SU-DHL-6 (cell line): ENCODE measurements at regions not wholly inside any gene's neighbourhood (a gene's known extent, or its start where the extent isn't known, plus 50 kb on each side); places are given as distances from the start of the nearest gene placed in this dataset.

Experiments
- H2AFZ ChIP-seq: fragments of 200-600 bp; sonication (generic); 2 replicates; pipeline ENCODE4 v1.6.1; 2014; ENCODE audit warnings: low read depth, mild to moderate bottlenecking, moderate library complexity, mixed read lengths, antibody characterized with exemption, low read length; ENCODE audit not compliant: severe bottlenecking
- H3F3A ChIP-seq: fragments of 200-600 bp; shearing (Covaris generic); 2 replicates; pipeline ENCODE4 v1.6.0; 2016; ENCODE audit warnings: antibody characterized with exemption, mild to moderate bottlenecking; ENCODE audit not compliant: insufficient read depth
- H3K27ac ChIP-seq: fragments of 200-600 bp; sonication (generic); 2 replicates; pipeline ENCODE4 v1.5.1; 2016; ENCODE audit warnings: low read depth, mild to moderate bottlenecking, low read length, moderate library complexity, mixed read lengths
- H3K27me3 ChIP-seq: fragments of 200-600 bp; sonication (generic), shearing (Covaris generic); 2 replicates; pipeline ENCODE4 v1.6.0; 2014; ENCODE audit warnings: mild to moderate bottlenecking, low read length
- H3K36me3 ChIP-seq: fragments of 200-600 bp; sonication (generic); 2 replicates; pipeline ENCODE4 v1.6.1; 2014; ENCODE audit warnings: mild to moderate bottlenecking, low read length, mixed read lengths
- H3K4me2 ChIP-seq: fragments of 300-600, 200-600 bp; shearing (Covaris generic), sonication (generic); 2 replicates; pipeline ENCODE4 v1.6.0; 2014; ENCODE audit warnings: low read length, low read depth, mild to moderate bottlenecking; ENCODE audit not compliant: poor library complexity, severe bottlenecking
- H3K4me3 ChIP-seq: fragments of 200-600 bp; sonication (generic); 2 replicates; pipeline ENCODE4 v1.5.1; 2014; ENCODE audit warnings: antibody characterized with exemption, low read length, mild to moderate bottlenecking, mixed read lengths; ENCODE audit not compliant: insufficient read depth, poor library complexity, severe bottlenecking
- H3K79me2 ChIP-seq: fragments of 200-600 bp; sonication (generic); 2 replicates; pipeline ENCODE4 v1.6.1; 2014; ENCODE audit warnings: mild to moderate bottlenecking, low read length, moderate library complexity; ENCODE audit not compliant: insufficient read depth
- H3K9ac ChIP-seq: fragments of 200-600 bp; sonication (generic); 2 replicates; pipeline ENCODE4 v1.7.0; 2014; ENCODE audit warnings: mild to moderate bottlenecking, low read length
- H3K9me2 ChIP-seq: fragments of 200-600 bp; sonication (generic); replicated peaks from 2 replicates; pipeline ENCODE4 v1.6.1; 2014; ENCODE audit warnings: low read length; ENCODE audit not compliant: insufficient read depth
- H3K9me3 ChIP-seq: fragments of 200-600 bp; sonication (generic); 2 replicates; pipeline ENCODE4 v1.6.1; 2014; ENCODE audit warnings: low read length, mixed read lengths; ENCODE audit not compliant: insufficient read depth
- H4K20me1 ChIP-seq: fragments of 200-600 bp; sonication (generic); 2 replicates; pipeline ENCODE4 v1.6.1; 2014; ENCODE audit warnings: low read depth, mild to moderate bottlenecking, antibody characterized with exemption, low read length, moderate library complexity, mixed read lengths
- CTCF ChIP-seq: fragments of 200-600 bp; sonication (generic); IDR thresholded peaks from one replicate; pipeline ENCODE4 v1.5.1; 2017; ENCODE audit warnings: antibody characterized with exemption, mild to moderate bottlenecking, low read length, moderate library complexity; ENCODE audit not compliant: insufficient read depth, poor library complexity, severe bottlenecking
- EZH2phosphoT487 ChIP-seq: fragments of 200-600 bp; sonication (generic), shearing (Covaris generic); conservative IDR thresholded peaks from 2 replicates; pipeline ENCODE4 v1.6.1; 2018; ENCODE audit warnings: mild to moderate bottlenecking, antibody characterized with exemption, low read length, moderate library complexity, mixed read lengths

DNA sequence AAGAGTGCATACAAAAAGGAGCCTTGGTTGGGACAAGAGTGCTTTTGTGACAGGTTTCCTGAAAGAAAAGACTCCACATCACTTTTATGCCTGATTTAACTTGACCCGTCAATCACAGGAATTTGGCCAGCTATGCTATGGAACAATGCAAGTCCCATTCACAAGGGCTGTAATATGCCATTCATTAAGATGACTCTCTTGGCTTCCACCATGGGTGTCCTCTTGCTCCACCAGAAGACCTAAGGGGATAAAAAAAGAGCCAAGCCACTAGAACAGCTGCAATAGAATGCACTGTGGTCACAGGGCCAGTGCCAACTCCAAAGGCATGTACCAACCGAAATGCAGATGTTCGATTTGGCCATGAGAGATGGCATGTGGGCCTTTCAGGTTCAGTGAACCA is 480.1 kb upstream of the MPDZ start:
- H2AFZ ChIP-seq: no peak overlapping the region
- no peaks in the 10 kb centered on the region for H3K79me2 ChIP-seq

DNA sequence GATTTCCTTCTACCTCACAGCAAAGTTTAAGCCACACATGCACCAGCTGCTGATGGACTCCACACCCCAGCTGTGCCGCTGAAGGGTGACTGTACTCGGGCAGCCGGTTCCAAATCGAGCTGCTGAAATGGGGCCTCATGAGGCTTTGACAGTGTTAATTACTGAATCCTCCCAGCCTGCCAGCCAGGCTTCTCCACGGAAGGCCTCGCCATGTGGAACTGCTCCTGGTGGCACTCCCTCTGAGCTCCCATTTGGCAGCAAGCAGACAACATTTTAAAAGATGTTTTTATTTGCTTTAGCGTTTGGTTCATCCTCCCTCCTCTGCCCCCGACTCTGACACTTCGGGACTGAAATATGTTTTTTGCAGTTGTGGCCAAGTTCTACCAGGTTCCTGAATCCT is 479.4 kb upstream of the MPDZ start:
- Histone ChIP-seq H3K4me2 (no peak overlapping the region), H3K27ac (no peak overlapping the region), H4K20me1 (no peaks in the 10 kb centered on the region), H2AFZ (no peak overlapping the region), H3F3A (no peaks in the 10 kb centered on the region), H3K4me3 (no peak overlapping the region), H3K27me3 (no peaks in the 10 kb centered on the region), H3K9me3 (no peaks in the 10 kb centered on the region; the same call in 1 of the 2 replicates), H3K79me2 (no peaks in the 10 kb centered on the region), H3K9me2 (no peaks in the 10 kb centered on the region), H3K9ac (no peak overlapping the region), H3K36me3 (no peaks in the 10 kb centered on the region)
- TF ChIP-seq CTCF: no peak
- no peak for TF ChIP-seq EZH2phosphoT487

More for the DNA sequence above, 480.1 kb upstream of the MPDZ start:
- Histone ChIP-seq H3K4me3 (no peak overlapping the region), H3F3A (no peaks in the 10 kb centered on the region), H3K4me2 (no peak overlapping the region), H3K9me2 (no peaks in the 10 kb centered on the region), H3K36me3 (no peaks in the 10 kb centered on the region), H3K27me3 (no peaks in the 10 kb centered on the region), H3K27ac (no peak overlapping the region), H4K20me1 (no peaks in the 10 kb centered on the region), H3K9ac (no peak overlapping the region), H3K9me3 (no peaks in the 10 kb centered on the region)
- no peak for TF ChIP-seq CTCF
- no peak for TF ChIP-seq EZH2phosphoT487

DNA sequence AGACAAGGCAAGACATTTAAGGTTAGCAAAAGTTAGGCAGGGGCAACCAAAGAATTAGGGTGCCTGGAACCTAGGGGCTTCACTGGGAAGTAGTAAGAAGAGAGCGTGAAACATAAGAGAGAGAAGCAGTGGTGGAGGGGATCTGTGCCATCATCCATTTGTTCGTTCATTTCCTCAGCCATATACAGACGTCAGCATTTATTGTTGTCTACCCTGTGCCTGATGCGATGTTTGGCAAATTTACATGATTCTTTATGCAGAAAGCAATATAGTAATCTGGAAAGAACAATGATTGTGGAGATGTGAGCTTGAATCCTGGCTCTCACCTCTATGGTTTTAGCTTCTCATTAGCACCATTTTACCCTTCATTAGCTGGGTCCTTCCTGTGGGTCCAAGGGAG is 477.5 kb upstream of the MPDZ start:
- no peaks in the 10 kb centered on the region for H3F3A ChIP-seq
- H3K4me3 ChIP-seq: no peak overlapping the region
- no peaks in the 10 kb centered on the region for H4K20me1 ChIP-seq
- no peak overlapping the region for H3K27ac ChIP-seq
- H3K9me3 ChIP-seq: no peaks in the 10 kb centered on the region; the same call in 1 of the 2 replicates
- no peaks in the 10 kb centered on the region for H3K79me2 ChIP-seq
- H3K9me2 ChIP-seq: no peaks in the 10 kb centered on the region
- H2AFZ ChIP-seq: no peak overlapping the region
- no peak overlapping the region for H3K4me2 ChIP-seq
- H3K27me3 ChIP-seq: no peaks in the 10 kb centered on the region
- H3K9ac ChIP-seq: no peak overlapping the region
- no peak for TF ChIP-seq CTCF
- no peak for TF ChIP-seq EZH2phosphoT487
- no peaks in the 10 kb centered on the region for H3K36me3 ChIP-seq

- H3K27me3 ChIP-seq: no peaks in the 10 kb centered on the region
- no peaks in the 10 kb centered on the region for H3K36me3 ChIP-seq
- no peak overlapping the region for H3K4me3 ChIP-seq
- no peaks in the 10 kb centered on the region for H4K20me1 ChIP-seq
- no peak overlapping the region for H2AFZ ChIP-seq
- no peaks in the 10 kb centered on the region; the same call in 1 of the 2 replicates for H3K9me3 ChIP-seq
- no peak overlapping the region for H3K4me2 ChIP-seq
- H3K9me2 ChIP-seq: no peaks in the 10 kb centered on the region
- no peaks in the 10 kb centered on the region for H3K79me2 ChIP-seq
- no peak overlapping the region for H3K9ac ChIP-seq
- no peaks in the 10 kb centered on the region for H3F3A ChIP-seq
- TF ChIP-seq EZH2phosphoT487: no peak
- H3K27ac ChIP-seq: no peak overlapping the region
These were observed 476.1 kb upstream of the MPDZ start for GRCh38 chr9:13755551-13755950.
